DND-41 (cell line): ENCODE measurements at regions not wholly inside any gene's neighbourhood (a gene's known extent, or its start where the extent isn't known, plus 50 kb on each side); places are given as distances from the start of the nearest gene placed in this dataset.

Source experiments
- ATAC-seq: fragments of 200-7000 bp; cut with Tn5 transposase; 3 replicates; pipeline ENCODE4 v1.9.1; 2021; ENCODE audit warnings: low read depth; ENCODE audit not compliant: insufficient read depth
- DNase-seq: peaks from one replicate; pipeline ENCODE4 v3.0.0-alpha.2; 2020
- H2AFZ ChIP-seq: 2 replicates; pipeline ENCODE4 v1.6.0; 2012; ENCODE audit warnings: low read depth, low read length
- H3K27ac ChIP-seq: 2 replicates; pipeline ENCODE4 v1.5.1; 2012; ENCODE audit warnings: low read length, inconsistent platforms
- H3K27me3 ChIP-seq: fragments of 200-600 bp; sonication (generic); 2 replicates; pipeline ENCODE4 v1.6.0; 2012; ENCODE audit warnings: low read length, mild to moderate bottlenecking, inconsistent platforms; ENCODE audit not compliant: insufficient read depth, poor library complexity
- H3K36me3 ChIP-seq: 2 replicates; pipeline ENCODE4 v1.5.1; 2012; ENCODE audit warnings: low read length, inconsistent platforms; ENCODE audit not compliant: insufficient read depth
- H3K4me1 ChIP-seq: 2 replicates; pipeline ENCODE4 v1.5.1; 2012; ENCODE audit warnings: mild to moderate bottlenecking, low read length; ENCODE audit not compliant: insufficient read depth
- H3K4me2 ChIP-seq: 2 replicates; pipeline ENCODE4 v1.6.0; 2012; ENCODE audit warnings: mild to moderate bottlenecking, moderate library complexity, low read length, inconsistent platforms; ENCODE audit not compliant: insufficient read depth
- H3K4me3 ChIP-seq, 2 experiments: fragments of 200-600 bp in 1 of 2; shearing (Covaris generic) in 1 of 2; 2 replicates each; pipeline ENCODE4 v1.5.1; 2012 to 2016; ENCODE audit warnings: inconsistent platforms in 2 of 2, low read length in 2 of 2, mild to moderate bottlenecking in 2 of 2, low read depth in 1 of 2, moderate library complexity in 1 of 2
- H3K79me2 ChIP-seq: 2 replicates; pipeline ENCODE4 v1.6.0; 2012; ENCODE audit warnings: low read length, inconsistent platforms; ENCODE audit not compliant: insufficient read depth
- H3K9ac ChIP-seq: 2 replicates; pipeline ENCODE4 v1.6.0; 2012; ENCODE audit warnings: low read depth, mild to moderate bottlenecking, inconsistent platforms, low read length, moderate library complexity
- H3K9me3 ChIP-seq: 2 replicates; pipeline ENCODE4 v1.5.1; 2012; ENCODE audit warnings: low read length, moderate library complexity, mild to moderate bottlenecking, inconsistent platforms; ENCODE audit not compliant: insufficient read depth, severe bottlenecking
- H4K20me1 ChIP-seq: 2 replicates; pipeline ENCODE4 v1.6.0; 2012; ENCODE audit warnings: low read length; ENCODE audit not compliant: insufficient read depth
- EZH2 ChIP-seq: IDR thresholded peaks from 3 replicates; pipeline ENCODE4 v1.6.1; 2012; ENCODE audit warnings: borderline replicate concordance, low read depth, mild to moderate bottlenecking, moderate library complexity, low read length, inconsistent platforms; ENCODE audit not compliant: severe bottlenecking
- TF ChIP-seq, protein P1 (sequence below): IDR thresholded peaks from 2 replicates; pipeline ENCODE4 v1.5.1; 2012; ENCODE audit warnings: borderline replicate concordance, low read length, moderate library complexity, mild to moderate bottlenecking; ENCODE audit not compliant: poor library complexity, severe bottlenecking; ENCODE audit errors: extremely low read depth

DNA sequence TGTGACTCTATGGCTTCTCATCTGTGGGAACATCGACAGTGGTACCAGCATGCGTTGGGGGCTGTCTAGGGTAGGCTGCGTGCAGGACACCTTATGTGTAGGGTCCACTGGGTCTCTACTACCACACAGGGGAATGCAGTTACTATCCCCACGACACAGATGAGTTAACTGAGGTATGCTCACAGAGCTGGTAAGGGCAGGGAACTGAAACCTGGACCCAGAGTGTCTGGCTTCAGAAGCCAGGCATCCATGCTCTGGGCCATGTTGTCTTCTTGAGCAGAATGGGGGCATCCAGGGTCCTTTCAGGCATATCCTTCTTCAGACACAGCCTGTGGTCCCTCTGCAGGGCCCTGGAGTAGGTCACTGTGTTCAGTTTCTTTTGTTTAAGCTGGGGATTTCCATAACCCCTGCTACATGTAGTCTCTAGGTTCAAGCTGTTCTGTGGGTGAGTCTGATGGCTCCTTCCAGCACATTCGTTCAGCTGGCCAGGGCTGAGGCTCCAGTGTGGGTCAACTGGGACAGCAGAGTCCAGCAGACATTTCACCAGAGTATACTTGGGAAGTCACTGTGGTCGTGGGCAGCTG lies 148.8 kb downstream of the GADD45G start:
- no peak for ATAC-seq

DNA sequence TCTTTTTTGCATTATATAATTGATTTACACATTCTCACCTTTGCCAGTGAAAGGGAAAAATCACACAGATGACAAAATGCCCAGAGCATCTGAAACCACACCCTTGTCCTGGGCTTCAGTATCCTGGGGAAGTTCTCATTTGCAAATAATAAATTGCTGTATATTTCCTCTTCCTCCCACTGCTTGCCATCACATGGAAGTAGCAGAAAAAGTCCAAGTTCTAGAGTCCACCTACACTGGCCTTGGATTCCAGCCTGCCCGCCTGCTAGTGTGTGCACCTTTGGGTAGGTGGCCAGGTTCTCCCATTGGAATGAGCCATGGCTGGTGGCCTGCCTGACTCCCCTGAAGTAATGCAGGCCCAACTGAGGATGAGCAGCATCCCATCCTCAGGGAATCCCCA lies 149.4 kb downstream of the GADD45G start:
- no peak overlapping the region for H3K27ac ChIP-seq
- H2AFZ ChIP-seq = no peak overlapping the region
- H3K9me3 ChIP-seq = no peaks in the 10 kb centered on the region
- H3K4me1 ChIP-seq = peaks cover 2% of the 10 kb centered on the region; the same call in 1 of the 2 replicates
- H3K27me3 ChIP-seq = no peaks in the 10 kb centered on the region
- no peaks in the 10 kb centered on the region for H4K20me1 ChIP-seq
- no peak overlapping the region for H3K4me2 ChIP-seq
- no peaks in the 10 kb centered on the region for H3K36me3 ChIP-seq
- TF ChIP-seq EZH2 = no peak
- TF ChIP-seq, protein P1, sequence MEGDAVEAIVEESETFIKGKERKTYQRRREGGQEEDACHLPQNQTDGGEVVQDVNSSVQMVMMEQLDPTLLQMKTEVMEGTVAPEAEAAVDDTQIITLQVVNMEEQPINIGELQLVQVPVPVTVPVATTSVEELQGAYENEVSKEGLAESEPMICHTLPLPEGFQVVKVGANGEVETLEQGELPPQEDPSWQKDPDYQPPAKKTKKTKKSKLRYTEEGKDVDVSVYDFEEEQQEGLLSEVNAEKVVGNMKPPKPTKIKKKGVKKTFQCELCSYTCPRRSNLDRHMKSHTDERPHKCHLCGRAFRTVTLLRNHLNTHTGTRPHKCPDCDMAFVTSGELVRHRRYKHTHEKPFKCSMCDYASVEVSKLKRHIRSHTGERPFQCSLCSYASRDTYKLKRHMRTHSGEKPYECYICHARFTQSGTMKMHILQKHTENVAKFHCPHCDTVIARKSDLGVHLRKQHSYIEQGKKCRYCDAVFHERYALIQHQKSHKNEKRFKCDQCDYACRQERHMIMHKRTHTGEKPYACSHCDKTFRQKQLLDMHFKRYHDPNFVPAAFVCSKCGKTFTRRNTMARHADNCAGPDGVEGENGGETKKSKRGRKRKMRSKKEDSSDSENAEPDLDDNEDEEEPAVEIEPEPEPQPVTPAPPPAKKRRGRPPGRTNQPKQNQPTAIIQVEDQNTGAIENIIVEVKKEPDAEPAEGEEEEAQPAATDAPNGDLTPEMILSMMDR = no peak
- H3K9ac ChIP-seq = no peak overlapping the region
- ATAC-seq (no peak), DNase-seq (no peak)
- no peaks in the 10 kb centered on the region for H3K79me2 ChIP-seq
- H3K4me3 ChIP-seq = no peak overlapping the region

More for the DNA sequence above, 148.8 kb downstream of the GADD45G start:
- Histone ChIP-seq H2AFZ (no peak overlapping the region), H3K4me3 (no peak overlapping the region), H3K79me2 (no peaks in the 10 kb centered on the region), H3K4me1 (peaks cover 9% of the 10 kb centered on the region), H3K36me3 (no peaks in the 10 kb centered on the region), H3K27ac (no peak overlapping the region), H3K9ac (no peak overlapping the region), H3K4me2 (no peak overlapping the region), H4K20me1 (no peaks in the 10 kb centered on the region), H3K27me3 (no peaks in the 10 kb centered on the region), H3K9me3 (no peaks in the 10 kb centered on the region)
- no peak for TF ChIP-seq EZH2
- TF ChIP-seq, protein P1 = no peak
- no peak for DNase-seq

DNA sequence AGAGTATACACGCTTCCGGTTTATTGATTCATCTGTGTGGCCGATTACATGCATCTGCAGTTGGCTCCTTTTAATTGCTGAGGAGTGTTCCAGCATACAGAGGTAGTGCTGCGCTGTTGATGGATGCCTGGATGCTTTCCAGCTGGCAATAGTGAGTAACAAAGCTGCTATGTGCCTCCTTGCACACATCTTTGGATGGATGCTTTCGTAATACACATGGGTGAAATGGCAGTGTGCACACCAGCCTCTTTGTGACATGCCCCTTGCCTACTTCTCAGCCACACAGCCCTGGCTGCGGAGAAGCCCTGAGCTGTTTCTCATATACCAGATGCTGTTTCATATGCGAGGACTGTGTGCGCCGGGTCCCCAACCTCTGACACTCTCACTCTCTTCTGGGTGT lies 151.0 kb downstream of the GADD45G start:
- DNase-seq = no peak
- Histone ChIP-seq H3K36me3 (no peaks in the 10 kb centered on the region), H3K4me3 (no peak overlapping the region), H3K4me1 (no peaks in the 10 kb centered on the region), H3K4me2 (no peak overlapping the region), H3K27me3 (no peaks in the 10 kb centered on the region), H3K9ac (no peak overlapping the region), H2AFZ (no peak overlapping the region), H3K79me2 (no peaks in the 10 kb centered on the region), H3K27ac (no peak overlapping the region), H3K9me3 (no peaks in the 10 kb centered on the region), H4K20me1 (no peaks in the 10 kb centered on the region)
- ATAC-seq = no peak
- TF ChIP-seq EZH2 = no peak
- TF ChIP-seq, protein P1 = no peak
